Heart left ventricle (tissue), 13 donors: ENCODE measurements at regions not wholly inside any gene's neighbourhood (a gene's known extent, or its start where the extent isn't known, plus 50 kb on each side); places are given as distances from the start of the nearest gene placed in this dataset.

Source experiments
- CTCF ChIP-seq, 12 donors: fragments of 200-600 bp; sonication (generic) in 4 of 12; IDR thresholded peaks; one replicate each; pipeline versions ENCODE4 v1.5.0 to v1.8.0; 2018 to 2022; ENCODE audit warnings: antibody characterized with exemption in 12 of 12, mild to moderate bottlenecking in 5 of 12
- POLR2A ChIP-seq, 2 donors: fragments of 450-650 bp; IDR thresholded peaks; one replicate each; pipeline ENCODE4 v1.6.1; 2017; ENCODE audit warnings: antibody characterized with exemption in 2 of 2, mild to moderate bottlenecking in 2 of 2, moderate library complexity in 2 of 2
- donor health status: ischemic (EF 13 %, LVEDD 7.1; RV severe dilation, severe dysfunction).
- donor health status: DM: no; HTN: yes; CAD: no.
- donor health status: DM: no; HTN: no; CAD: no.
- donor health status: ischemic (EF 25% LVEDD 6.9; RV normal size, moderate dysfunction).
- donor health status: ischemic (EF 25% LVEDD 5.7; RV mildly dilated, moderate dysfunction).
- donor health status: ischemic (EF 35%, LVEDD 5.7; RV mildly dilated, moderate dysfunction).
- donor health status: nonischemic (EF 11% LVEDD 7.7; RV severe dilation, severe dysfunction).
- donor health status: DM: yes; HTN: yes; CAD: no.
- donor health status: PGD.
- donor health status: ischemic (EF 29% LVEDD 5.4; RV normal size, mild dysfunction).
- donor health status: nonischemic (EF 23%, LVEDD 6.1; RV moderate dilation, normal function).

- TF ChIP-seq CTCF (IDR thresholded peaks at IDR 0.05): no peak
- no peak for TF ChIP-seq POLR2A (IDR thresholded peaks at IDR 0.05)
Measured at GRCh38 chr1:109849655-109850054, 61.0 kb upstream of the CSF1 start.
